K562 (cell line): ENCODE measurements at regions not wholly inside any gene's neighbourhood (a gene's known extent, or its start where the extent isn't known, plus 50 kb on each side); places are given as distances from the start of the nearest gene placed in this dataset.
"Not testable (repeated sequence)": the region's sequence is repeated elsewhere in the genome, so short reads cannot be mapped to it uniquely, and the experiment has no call there.

Experiments used
- ATAC-seq: fragments of 200-7000 bp; cut with Tn5 transposase; 3 replicates; pipeline ENCODE4 v1.9.1; 2020; ENCODE audit warnings: moderate library complexity
- BruUV-seq: library from RNA; stranded (reverse); fragments of 400-500 nt; replicated peaks from 2 replicates; lab custom pipeline; 2021; lab: Mats Ljungman, UMichigan
- CTCF ChIA-PET: fragments of 300-600 bp; formaldehyde crosslinking; extraction: SDS; loops from one replicate; lab custom pipeline; 2021; ENCODE audit warnings: low intra/inter-chr PET ratio; lab: Yijun Ruan, JAX
- POLR2A ChIA-PET: fragments of 300-600, 350-650 bp; sonication (Branson Sonifier 250); formaldehyde crosslinking; extraction: SDS; loops from one replicate; lab custom pipeline; 2021; ENCODE audit warnings: antibody characterized with exemption, inconsistent platforms; lab: Yijun Ruan, JAX
- DNase-seq, 4 experiments: peaks; one replicate each; pipeline versions ENCODE4 v3.0.0 to v3.0.0-alpha.2; 2011 to 2018; ENCODE audit warnings: low spot score in 3 of 4, mixed read lengths in 3 of 4; ENCODE audit errors: extremely low read depth in 1 of 4
- FAIRE-seq: peaks from 2 replicates; lab custom pipeline; 2011; peaks lifted over from hg19 to GRCh38; lab: Jason Lieb, UNC
- H2AFZ ChIP-seq: 2 replicates; pipeline ENCODE4 v1.6.0; 2011; ENCODE audit warnings: low read depth, low read length, control low read depth, inconsistent platforms
- H3K27ac ChIP-seq: fragments of 200-600 bp; 3 replicates; pipeline ENCODE4 v1.8.0; 2011; ENCODE audit warnings: low read depth, mild to moderate bottlenecking, control low read depth, inconsistent platforms, low read length, moderate library complexity, mixed read lengths; ENCODE audit errors: extremely low read depth
- H3K27me3 ChIP-seq, 2 experiments: fragments of 300-600 bp in 1 of 2; 2 replicates in 1 of 2; 3 replicates in 1 of 2; pipeline versions ENCODE4 v1.6.0 to v1.8.0; 2011; ENCODE audit warnings: inconsistent platforms in 2 of 2, low read length in 2 of 2, mild to moderate bottlenecking in 1 of 2, mixed read lengths in 1 of 2, moderate library complexity in 1 of 2; ENCODE audit not compliant: control insufficient read depth in 2 of 2, insufficient read depth in 2 of 2
- H3K36me3 ChIP-seq: fragments of 300-600 bp; 3 replicates; pipeline ENCODE4 v1.8.0; 2011; ENCODE audit warnings: mild to moderate bottlenecking, low read length, inconsistent platforms; ENCODE audit not compliant: control insufficient read depth, insufficient read depth
- H3K4me1 ChIP-seq, 2 experiments: fragments of 200-600 bp in 1 of 2; replicated peaks in 1 of 2; 2 replicates in 1 of 2; 3 replicates in 1 of 2; pipeline versions ENCODE4 v1.5.1 to v1.8.0; 2011; ENCODE audit warnings: inconsistent platforms in 2 of 2, low read length in 2 of 2, mild to moderate bottlenecking in 1 of 2, mixed read lengths in 1 of 2, moderate library complexity in 1 of 2; ENCODE audit not compliant: control insufficient read depth in 2 of 2, insufficient read depth in 2 of 2
- H3K4me2 ChIP-seq: 2 replicates; pipeline ENCODE4 v1.6.1; 2011; ENCODE audit warnings: low read length, control low read depth, inconsistent platforms, mixed read lengths; ENCODE audit not compliant: insufficient read depth
- H3K4me3 ChIP-seq: fragments of 200-600 bp; sonication (generic), shearing (Covaris generic); 2 replicates; pipeline ENCODE4 v1.5.1; 2016; ENCODE audit warnings: control low read depth, inconsistent platforms
- H3K79me2 ChIP-seq: fragments of 200-600 bp; 3 replicates; pipeline ENCODE4 v1.8.0; 2011; ENCODE audit warnings: low read length, inconsistent platforms; ENCODE audit not compliant: control insufficient read depth, insufficient read depth
- H3K9ac ChIP-seq, 2 experiments: 2 replicates each; pipeline versions ENCODE4 v1.6.0 to v1.6.1; 2011; ENCODE audit warnings: low read depth in 2 of 2, low read length in 2 of 2, control low read depth in 1 of 2, inconsistent platforms in 1 of 2, mild to moderate bottlenecking in 1 of 2, mixed read lengths in 1 of 2; ENCODE audit not compliant: insufficient read depth in 1 of 2
- H3K9me1 ChIP-seq: one replicate; pipeline ENCODE4 v1.6.0; 2011; ENCODE audit warnings: inconsistent platforms, mild to moderate bottlenecking, low read length, moderate library complexity; ENCODE audit not compliant: control insufficient read depth, insufficient read depth
- H3K9me3 ChIP-seq: replicated peaks from 2 replicates; pipeline ENCODE4 v1.5.1; 2011; ENCODE audit warnings: low read depth, low read length, inconsistent platforms; ENCODE audit not compliant: control insufficient read depth, insufficient read depth
- H4K20me1 ChIP-seq: replicated peaks from 2 replicates; pipeline ENCODE4 v1.6.1; 2011; ENCODE audit warnings: low read length, inconsistent platforms, mixed read lengths; ENCODE audit not compliant: control insufficient read depth, insufficient read depth
- DMBX1 ChIP-seq: fragments of 250-450 bp; sonication (Bioruptor Pico); IDR thresholded peaks from 2 replicates; pipeline ENCODE4 v1.8.0; 2022; ENCODE audit warnings: inconsistent platforms, mild to moderate bottlenecking, moderate library complexity, borderline replicate concordance
- DPF2 ChIP-seq: fragments of 450-650 bp; IDR thresholded peaks from 2 replicates; pipeline ENCODE4 v1.6.1; 2016
- TCF7L2 ChIP-seq: fragments of 150-350 bp; IDR thresholded peaks from 2 replicates; pipeline ENCODE4 v1.6.1; 2016; ENCODE audit warnings: low read depth, mild to moderate bottlenecking, low read length, moderate library complexity
- TSC22D4 ChIP-seq: fragments of 450-650 bp; IDR thresholded peaks from 2 replicates; pipeline ENCODE4 v1.6.1; 2016; ENCODE audit warnings: missing genetic modification characterization, missing biosample characterization, control low read depth
- ZNF780A ChIP-seq: fragments of 250-450 bp; sonication (Bioruptor Pico); IDR thresholded peaks from 2 replicates; pipeline ENCODE4 v1.5.0; 2021; ENCODE audit warnings: mild to moderate bottlenecking
- WGBS: fragments of 100-300 bp; shearing (Covaris generic); methylation state at CpG from one replicate; pipeline ENCODE4 v1.1.6; 2016; ENCODE audit warnings: low coverage, mixed read lengths; ENCODE audit not compliant: insufficient coverage; ENCODE audit errors: missing lambda C conversion rate; 5-methylcytosine and 5-hydroxymethylcytosine counted together
- in situ Hi-C: fragments of 300-500 bp; cut with MboI; formaldehyde crosslinking; loops from 4 replicates; pipeline ENCODE4 v1.15.0; 2018; ENCODE audit warnings: inconsistent platforms, mixed read lengths
- intact Hi-C: fragments of 100-400 bp; cut with micrococcal nuclease; formaldehyde crosslinking; loops from 2 replicates; pipeline ENCODE4 v1.14.2; 2022
- TF ChIP-seq, protein P1 (sequence below): fragments of 450-650 bp; IDR thresholded peaks from 2 replicates; pipeline ENCODE4 v1.6.1; 2017; ENCODE audit warnings: antibody characterized with exemption

GRCh38 chr5:163917747-163918146, 412.3 kb downstream of the MAT2B start:
- Histone ChIP-seq H3K79me2 (no peaks in the 10 kb centered on the region), H3K4me2 (no peak overlapping the region), H3K27ac (no peak overlapping the region), H2AFZ (no peak overlapping the region), H3K27me3 (no peaks in the 10 kb centered on the region), H3K9me3 (0 out of 2 replicates have a peak, but pooled peaks cover 1% of the 10 kb centered on the region), H3K4me3 (no peak overlapping the region), H3K9me1 (no peaks in the 10 kb centered on the region), H3K9ac (no peak overlapping the region), H4K20me1 (no peaks in the 10 kb centered on the region), H3K36me3 (no peaks in the 10 kb centered on the region), H3K4me1 (no peaks in the 10 kb centered on the region)
- DNase-seq = no peak
- intact Hi-C loops = no loop called here
- in situ Hi-C loops = no loop called here
- no TSS peak for BruUV-seq
- POLR2A ChIA-PET = no interaction called here
- WGBS = 0% methylated on average over 1 of the region's 1 CpG
- TF ChIP-seq TCF7L2 (no peak), DMBX1 (CRISPR knock-in tag) (no peak), TSC22D4 (tag) (no peak), DPF2 (no peak), ZNF780A (CRISPR knock-in tag) (no peak)
- TF ChIP-seq, protein P1, sequence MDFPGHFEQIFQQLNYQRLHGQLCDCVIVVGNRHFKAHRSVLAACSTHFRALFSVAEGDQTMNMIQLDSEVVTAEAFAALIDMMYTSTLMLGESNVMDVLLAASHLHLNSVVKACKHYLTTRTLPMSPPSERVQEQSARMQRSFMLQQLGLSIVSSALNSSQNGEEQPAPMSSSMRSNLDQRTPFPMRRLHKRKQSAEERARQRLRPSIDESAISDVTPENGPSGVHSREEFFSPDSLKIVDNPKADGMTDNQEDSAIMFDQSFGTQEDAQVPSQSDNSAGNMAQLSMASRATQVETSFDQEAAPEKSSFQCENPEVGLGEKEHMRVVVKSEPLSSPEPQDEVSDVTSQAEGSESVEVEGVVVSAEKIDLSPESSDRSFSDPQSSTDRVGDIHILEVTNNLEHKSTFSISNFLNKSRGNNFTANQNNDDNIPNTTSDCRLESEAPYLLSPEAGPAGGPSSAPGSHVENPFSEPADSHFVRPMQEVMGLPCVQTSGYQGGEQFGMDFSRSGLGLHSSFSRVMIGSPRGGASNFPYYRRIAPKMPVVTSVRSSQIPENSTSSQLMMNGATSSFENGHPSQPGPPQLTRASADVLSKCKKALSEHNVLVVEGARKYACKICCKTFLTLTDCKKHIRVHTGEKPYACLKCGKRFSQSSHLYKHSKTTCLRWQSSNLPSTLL = no peak
- FAIRE-seq = no peak
- ATAC-seq = no peak
- CTCF ChIA-PET = no interaction called here

DNA sequence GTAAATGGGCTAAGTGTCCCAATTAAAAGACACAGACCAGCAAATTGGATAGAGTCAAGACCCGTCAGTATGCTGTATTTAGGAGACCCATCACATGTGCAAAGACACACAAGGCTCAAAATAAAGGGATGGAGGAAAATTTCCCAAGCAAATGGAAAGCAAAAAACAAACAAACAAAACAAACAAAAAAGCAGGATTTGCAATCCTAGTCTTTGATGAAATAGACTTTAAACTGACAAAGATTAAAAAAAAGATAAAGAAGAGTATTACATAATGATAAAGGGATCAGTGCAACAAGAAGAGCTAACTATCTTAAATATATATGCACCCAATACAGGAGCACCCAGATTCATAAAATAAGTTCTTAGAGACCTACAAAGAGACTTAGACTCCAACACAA, 429.6 kb downstream of the MAT2B start:
- WGBS = 0% methylated on average over 1 of the region's 1 CpG
- H3K36me3 ChIP-seq, H3K9ac ChIP-seq, H3K4me3 ChIP-seq, H3K79me2 ChIP-seq, in situ Hi-C loops, H3K9me3 ChIP-seq, CTCF ChIA-PET, DNase-seq, POLR2A ChIA-PET, ATAC-seq, H2AFZ ChIP-seq, H3K4me2 ChIP-seq, H3K4me1 ChIP-seq, intact Hi-C loops, H3K27me3 ChIP-seq, H4K20me1 ChIP-seq, FAIRE-seq, BruUV-seq, H3K27ac ChIP-seq, H3K9me1 ChIP-seq: not testable (repeated sequence)
